A204.1 (cell line): ENCODE measurements at regions not wholly inside any gene's neighbourhood (a gene's known extent, or its start where the extent isn't known, plus 50 kb on each side); places are given as distances from the start of the nearest gene placed in this dataset.
A peak's percentile ranks its signal among the peaks of the same experiment; 100 is the strongest.
"Not testable (repeated sequence)": the region's sequence is repeated elsewhere in the genome, so short reads cannot be mapped to it uniquely, and the experiment has no call there.

Source experiments
- FAIRE-seq: peaks from 2 replicates; lab custom pipeline; 2012; peaks lifted over from hg19 to GRCh38; lab: Jason Lieb, UNC

DNA sequence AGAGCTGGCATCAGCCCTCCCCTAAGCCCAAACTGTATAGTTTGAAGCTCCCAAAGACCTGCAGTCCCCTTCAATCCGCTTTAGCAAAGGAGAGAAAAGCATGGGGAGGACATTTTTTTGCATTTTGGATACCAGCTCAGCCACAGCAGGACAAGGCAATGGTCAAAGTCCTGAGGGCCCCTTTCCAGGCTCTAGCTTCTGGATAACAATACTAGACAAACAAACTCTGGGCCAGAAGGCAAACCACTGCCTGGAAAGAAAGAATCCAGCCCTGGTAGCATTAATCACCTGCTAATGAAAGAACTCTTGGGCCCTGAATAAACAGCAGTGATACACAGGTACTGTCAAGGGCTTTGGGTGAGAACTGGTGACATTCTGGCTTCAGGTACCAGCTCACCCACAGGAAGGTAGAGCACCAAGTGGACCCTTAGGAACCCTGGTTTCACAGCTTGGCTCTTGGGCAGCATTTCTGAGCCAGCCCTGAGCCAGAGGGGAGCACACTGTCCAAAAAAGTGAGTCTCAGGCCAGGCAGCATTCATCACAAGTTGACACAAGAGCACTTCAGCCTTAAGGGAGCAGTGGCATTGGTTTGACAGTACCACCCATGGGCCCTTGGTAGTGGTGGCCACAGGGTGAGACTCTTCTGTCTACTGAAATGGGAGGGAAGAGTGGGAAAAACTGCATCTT is 62.5 kb downstream of the SPIN3 start:
- FAIRE-seq: no peak

GRCh38 chrX:56932106-56932505 is 63.2 kb downstream of the SPIN3 start:
- FAIRE-seq: no peak

DNA sequence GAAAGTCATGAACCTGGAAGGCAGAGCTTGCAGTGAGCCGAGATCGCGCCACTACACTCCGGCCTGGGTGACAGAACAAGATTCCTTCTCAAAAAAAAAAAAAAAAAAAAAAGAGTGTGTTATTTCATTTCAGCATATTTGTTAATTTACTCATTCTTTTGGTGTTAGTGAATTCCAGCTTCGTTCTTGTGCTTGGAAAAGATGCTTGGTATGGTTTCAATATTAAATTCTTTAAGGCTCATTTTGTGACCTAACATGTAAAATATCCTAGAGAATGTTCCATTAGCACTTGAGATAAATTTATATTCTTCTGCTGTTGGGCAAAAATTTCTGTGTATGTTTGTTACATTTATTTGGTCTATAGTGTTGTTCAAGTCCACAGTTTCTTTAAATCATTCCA is 66.8 kb downstream of the SPIN3 start:
- no peak for FAIRE-seq

DNA sequence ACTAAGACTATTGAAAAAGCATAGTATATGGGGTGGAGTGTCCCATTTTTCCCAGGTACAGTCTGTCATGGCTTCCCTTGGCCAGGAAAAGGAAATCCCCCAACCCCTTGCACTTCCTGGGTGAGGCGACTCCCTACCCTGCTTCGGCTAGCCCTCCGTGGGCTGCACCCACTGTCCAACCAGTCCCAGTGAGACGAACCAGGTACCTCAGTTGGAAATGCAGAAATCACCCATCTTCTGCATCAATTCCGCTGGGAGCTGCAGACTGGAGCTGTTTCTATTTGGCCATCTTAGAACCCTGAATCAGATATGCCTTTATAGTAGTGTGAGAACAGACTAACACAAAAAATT is 74.4 kb downstream of the SPIN3 start:
- not testable (repeated sequence) for FAIRE-seq

DNA sequence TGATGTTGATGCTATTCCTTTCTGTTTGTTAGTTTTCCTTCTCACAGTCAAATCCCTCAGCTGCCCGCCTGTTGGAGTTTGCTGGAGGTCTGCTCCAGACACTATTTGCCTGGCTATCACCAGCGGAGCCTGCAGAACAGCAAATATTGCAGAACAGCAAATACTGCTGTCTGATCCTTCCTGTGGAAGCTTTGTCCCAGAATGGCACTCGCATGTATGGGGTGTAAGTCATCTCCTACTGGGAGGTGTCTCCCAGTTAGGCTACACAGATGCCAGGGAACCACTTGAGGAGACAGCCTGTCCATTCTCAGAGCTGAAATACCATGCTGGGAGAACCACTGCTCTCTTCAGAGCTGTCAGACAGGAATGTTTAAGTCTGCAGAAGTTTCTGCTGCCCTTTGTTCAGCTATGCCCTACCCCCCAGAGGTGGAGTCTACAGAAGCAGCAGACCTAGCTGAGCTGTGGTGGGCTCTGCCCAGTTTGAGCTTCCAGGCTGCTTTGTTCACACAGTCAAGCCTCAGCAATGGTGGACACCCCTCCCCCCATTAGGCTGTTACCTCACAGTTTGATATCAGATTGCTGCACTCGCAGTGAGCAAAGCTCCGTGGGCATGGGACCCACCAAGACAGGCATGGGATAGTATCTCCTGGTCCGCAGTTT is 74.9 kb downstream of the SPIN3 start:
- no peak for FAIRE-seq

GRCh38 chrX:56882581-56882980 is 112.8 kb downstream of the SPIN3 start:
- peak; percentile 70 for FAIRE-seq
